Activated CD8-positive, alpha-beta memory T cell treated with anti-CD3 and anti-CD28 coated beads for 36 hours (primary cell): ENCODE measurements at regions not wholly inside any gene's neighbourhood (a gene's known extent, or its start where the extent isn't known, plus 50 kb on each side); places are given as distances from the start of the nearest gene placed in this dataset.
"Not testable (repeated sequence)": the region's sequence is repeated elsewhere in the genome, so short reads cannot be mapped to it uniquely, and the experiment has no call there.

Experiments used
- CTCF ChIA-PET: fragments of 350-600 bp; sonication (Branson Sonifier 250); formaldehyde crosslinking; loops from one replicate; lab custom pipeline; 2021; ENCODE audit warnings: antibody characterized with exemption; lab: Charles Lee
- POLR2A ChIA-PET: fragments of 350-600 bp; sonication (Branson Sonifier 250); formaldehyde crosslinking; loops from one replicate; lab custom pipeline; 2021; ENCODE audit warnings: antibody characterized with exemption; lab: Charles Lee

DNA sequence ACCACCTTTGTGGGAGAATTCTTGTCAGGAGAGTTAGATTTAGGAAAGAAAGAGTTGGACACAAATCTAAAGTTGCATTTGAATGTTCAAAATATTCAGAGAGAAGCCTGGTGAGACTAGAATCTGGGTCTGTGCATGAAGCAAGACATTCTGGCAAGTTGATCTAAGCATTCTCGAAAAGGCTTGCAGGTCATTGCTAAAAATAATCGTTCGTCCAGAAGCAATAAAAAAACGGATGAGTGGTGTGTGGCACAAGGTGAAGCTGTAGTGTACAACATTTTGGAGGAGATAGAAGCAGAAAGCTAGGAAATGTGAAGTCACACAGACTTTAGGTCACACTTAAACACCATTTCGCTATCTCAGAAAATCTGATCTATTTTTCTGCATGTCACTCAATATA lies 114.9 kb upstream of the IFNGR1 start:
- POLR2A ChIA-PET: no interaction called here
- CTCF ChIA-PET: no interaction called here

DNA sequence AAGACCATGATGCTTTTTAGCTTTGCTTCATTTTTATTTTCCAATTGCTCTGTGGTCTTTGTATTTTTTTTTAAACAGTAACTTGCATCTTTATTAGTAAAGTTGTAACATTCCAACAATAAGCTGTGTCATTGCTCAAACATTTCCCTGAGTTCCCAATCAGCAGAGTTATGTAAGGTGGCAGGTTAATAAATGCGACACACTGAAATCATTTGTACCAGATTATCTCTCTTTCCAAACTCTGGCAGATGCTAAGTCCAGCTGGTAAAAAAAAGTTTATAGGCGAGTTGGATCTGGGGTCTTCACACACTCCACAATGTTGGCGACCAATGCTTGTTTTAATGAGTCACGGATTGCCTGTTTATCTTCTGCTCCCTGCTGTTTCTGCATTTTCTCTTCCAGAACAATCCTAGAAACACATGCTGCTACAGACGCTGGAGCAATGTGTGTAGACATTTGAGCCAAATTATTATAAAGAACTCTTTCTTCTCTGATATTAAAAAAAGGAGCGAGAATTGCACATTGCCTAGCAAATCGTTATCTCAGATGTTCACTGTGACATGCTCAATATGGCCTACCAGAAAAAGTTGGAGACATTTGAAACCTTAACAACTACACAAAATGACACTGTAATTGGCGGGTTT lies 113.6 kb upstream of the IFNGR1 start:
- CTCF ChIA-PET: interaction anchor here (0.6 kb wide), 1 partner anchor 272 kb away, joined by 3 read pairs; no protein-coding TSS in a partner anchor
- POLR2A ChIA-PET: no interaction called here

DNA sequence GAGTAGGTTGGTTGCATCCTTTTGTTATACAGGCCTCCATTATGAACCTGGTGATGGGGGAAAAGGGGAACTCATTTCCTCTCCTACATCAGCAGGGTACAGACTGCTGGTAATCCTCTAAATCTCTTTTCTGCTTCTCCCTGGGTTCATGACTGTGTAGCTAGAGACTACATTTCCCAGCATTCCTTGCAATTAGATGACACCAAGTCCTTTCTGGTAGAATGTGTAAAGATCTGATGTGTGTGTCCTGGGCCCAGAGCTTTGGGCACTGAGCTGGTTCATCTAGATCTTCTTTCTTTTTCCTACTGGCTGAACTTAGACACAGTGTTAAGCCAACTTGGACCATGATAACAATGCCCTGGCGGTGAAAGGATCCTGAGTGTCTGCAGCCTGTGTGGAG lies 104.7 kb upstream of the IFNGR1 start:
- CTCF ChIA-PET: interaction anchor here (0.9 kb wide), 1 partner anchor 9 kb away, joined by 3 read pairs; no protein-coding TSS in a partner anchor
- POLR2A ChIA-PET: no interaction called here

DNA sequence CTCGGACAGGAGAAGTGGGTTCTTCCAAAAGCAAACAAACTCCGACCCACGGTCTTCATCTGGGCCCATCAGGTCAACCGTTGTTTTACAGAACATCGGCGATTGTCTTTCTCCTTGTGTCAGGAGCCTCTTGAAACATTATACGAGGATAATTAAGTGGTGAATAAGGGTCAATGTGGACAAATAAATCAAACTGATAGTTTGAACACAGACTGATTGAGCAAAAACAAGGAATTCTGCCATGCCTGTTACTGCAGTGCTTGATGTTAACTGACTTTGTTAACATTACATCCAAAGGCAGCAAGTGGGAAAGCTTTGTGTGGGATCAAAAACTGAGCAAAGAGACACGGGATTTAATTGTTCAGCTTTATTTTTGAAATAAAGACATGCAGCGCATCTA lies 101.1 kb upstream of the IFNGR1 start:
- CTCF ChIA-PET: no interaction called here
- POLR2A ChIA-PET: no interaction called here

DNA sequence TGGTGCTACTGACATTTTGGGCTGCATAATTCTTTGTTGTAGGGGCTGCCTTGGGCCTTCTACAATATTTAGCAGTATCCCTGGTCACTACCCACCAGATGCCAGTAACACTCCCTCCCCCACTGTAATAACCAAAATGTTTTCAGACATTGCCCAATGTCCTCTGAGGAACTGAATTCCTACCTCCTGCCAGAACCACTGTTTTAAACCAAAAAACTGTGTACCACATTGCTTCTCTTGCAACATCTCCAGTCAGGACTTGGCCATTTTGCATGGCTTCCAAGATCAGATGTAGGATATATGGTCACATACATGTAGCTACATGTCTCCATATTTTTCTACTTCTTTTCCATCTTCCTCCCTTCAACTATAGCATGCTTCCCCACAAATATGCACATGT lies 97.4 kb upstream of the IFNGR1 start:
- CTCF ChIA-PET: no interaction called here
- POLR2A ChIA-PET: no interaction called here

DNA sequence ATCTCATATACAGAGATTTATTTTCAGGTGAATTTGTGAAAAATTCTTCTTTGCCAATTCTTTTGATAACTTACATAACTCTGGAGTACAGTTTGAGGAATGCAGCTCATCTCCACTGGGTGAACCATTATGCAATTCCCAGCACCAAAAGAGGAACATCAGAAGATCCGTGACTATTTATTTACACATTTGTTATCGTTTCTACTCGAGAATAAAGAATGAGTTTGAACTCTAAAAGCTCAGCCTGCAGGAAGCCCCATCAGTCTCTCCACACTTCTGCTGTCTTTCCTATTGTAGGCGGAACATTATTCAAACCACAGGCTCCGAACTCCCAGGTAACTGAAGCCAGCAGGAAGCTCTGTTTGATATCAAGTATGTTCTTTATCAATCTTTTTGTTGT lies 95.9 kb upstream of the IFNGR1 start:
- POLR2A ChIA-PET: no interaction called here
- CTCF ChIA-PET: interaction anchor here (1.2 to 2.0 kb wide), 3 partner anchors 29 to 220 kb away, joined by 3 to 11 read pairs (median 3); no protein-coding TSS in a partner anchor

DNA sequence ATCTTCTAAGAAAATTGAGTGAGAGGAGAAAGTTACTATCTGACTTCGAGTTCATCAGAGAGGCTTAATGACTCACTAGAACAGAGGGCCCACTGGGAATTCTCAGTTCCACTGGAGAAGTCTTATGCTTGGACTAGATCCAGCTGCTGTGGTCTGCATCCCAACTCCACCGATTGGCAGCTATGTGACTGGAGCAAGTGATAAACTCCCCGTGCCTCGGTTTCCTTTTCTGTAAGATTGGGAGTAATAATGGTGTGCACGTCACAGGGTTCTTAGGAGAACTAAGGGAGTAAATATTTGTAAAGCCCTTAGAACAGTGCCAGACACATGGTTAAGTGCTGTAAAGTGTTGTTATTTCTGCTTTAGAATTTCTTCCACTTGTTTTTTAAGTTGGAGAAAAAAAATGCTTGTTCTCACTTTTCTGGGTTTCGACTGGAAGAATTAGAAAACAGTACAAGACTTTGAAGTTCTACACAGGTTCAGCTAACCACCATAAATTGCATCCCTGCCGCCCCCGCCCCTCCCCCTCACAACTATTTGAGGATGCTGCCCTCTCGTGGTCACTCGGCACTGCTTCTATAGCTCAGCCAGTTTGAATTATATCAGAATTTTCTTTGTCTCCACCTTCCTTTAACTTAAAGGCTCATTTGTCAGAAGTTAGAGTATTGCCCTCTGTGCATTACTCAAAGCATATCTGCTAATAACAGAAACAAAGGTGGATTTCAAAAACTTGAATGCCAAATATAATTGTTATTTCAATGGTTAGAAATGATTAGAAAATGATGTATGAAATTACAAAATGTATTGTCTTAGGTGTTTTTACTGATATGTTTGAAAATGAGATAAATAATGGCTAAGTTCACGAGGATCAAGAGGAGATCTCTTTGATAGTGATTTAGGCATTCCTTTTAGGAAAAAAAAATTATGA lies 95.0 kb upstream of the IFNGR1 start:
- CTCF ChIA-PET: interaction anchor here (0.6 to 2.0 kb wide), 15 partner anchors 9 to 327 kb away, joined by 3 to 11 read pairs (median 3); no protein-coding TSS in a partner anchor
- POLR2A ChIA-PET: interaction anchor here (0.6 kb wide), 1 partner anchor 40 kb away, joined by 4 read pairs; no protein-coding TSS in a partner anchor

DNA sequence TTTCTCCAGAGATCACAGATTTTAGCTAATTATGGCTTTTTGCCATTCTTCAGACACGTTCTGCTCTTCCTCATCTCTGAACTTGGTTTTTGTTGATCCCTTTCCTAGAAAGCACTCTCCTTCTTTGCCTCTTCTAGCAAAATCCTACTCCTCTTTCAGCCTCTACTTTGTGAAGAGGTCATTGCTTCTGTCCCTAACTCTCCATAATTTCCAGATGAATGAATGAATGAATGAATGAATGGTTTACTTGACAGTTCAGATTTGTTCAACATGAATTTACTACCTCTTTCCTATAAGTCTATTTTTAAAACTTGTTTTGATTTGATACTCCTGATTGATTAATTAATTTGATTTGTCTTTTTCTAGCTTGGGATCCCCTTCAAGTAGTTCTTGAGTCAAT lies 94.0 kb upstream of the IFNGR1 start:
- ChIA-PET CTCF (interaction anchor here (0.8 to 1.4 kb wide), 2 partner anchors 102 to 328 kb away, joined by 3 read pairs; no protein-coding TSS in a partner anchor), POLR2A (no interaction called here)

DNA sequence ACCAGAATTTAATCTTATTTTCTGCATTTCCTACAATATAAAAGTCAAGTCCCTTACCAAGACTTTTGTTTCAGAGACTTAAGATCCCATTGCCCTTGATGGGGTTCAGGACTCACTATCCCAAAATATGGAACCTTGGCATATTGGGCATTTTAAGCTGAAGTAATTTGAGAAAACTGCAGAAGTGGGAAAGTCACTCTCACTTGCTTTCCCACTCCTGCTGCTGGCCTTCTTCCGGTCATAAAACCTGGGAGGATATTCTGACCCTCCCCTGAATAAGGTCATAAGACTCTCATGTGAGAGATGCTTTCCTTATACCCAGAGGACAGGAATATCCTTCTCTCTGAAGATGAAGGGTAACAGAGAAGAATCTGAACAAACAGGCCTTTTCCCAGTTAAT lies 92.8 kb upstream of the IFNGR1 start:
- ChIA-PET POLR2A (no interaction called here), CTCF (no interaction called here)

DNA sequence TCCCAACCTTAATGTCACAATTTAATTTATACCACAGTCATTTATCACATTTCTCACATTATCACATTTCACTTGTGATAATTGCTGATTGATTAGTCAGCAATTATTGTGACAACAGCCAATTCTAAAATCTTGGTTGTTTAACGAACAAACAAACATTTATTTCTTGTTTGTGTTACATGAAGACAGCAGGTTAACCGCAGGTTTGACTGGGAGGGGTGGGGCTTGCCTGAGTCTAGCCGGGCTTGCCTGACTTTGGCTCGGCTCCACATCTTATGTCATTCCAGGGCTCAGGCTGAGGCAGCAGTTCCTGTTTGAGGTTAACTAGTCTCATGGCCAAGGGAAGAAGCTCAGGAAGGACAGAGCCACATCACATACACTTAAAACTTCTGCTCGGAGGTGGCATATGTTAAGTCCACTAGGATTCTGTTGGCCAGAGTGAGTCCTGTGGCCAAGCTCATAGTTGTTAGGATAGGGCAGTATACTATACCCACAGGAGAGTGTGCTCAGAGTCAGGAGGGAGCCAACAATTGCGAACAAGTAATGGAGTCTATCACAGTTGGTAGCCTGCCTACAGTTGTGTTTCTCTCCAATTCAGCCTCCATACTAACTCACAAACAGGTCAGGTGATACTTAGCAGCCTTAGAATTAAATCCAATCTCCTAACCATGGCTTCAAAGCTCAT lies 90.0 kb upstream of the IFNGR1 start:
- POLR2A ChIA-PET: no interaction called here

DNA sequence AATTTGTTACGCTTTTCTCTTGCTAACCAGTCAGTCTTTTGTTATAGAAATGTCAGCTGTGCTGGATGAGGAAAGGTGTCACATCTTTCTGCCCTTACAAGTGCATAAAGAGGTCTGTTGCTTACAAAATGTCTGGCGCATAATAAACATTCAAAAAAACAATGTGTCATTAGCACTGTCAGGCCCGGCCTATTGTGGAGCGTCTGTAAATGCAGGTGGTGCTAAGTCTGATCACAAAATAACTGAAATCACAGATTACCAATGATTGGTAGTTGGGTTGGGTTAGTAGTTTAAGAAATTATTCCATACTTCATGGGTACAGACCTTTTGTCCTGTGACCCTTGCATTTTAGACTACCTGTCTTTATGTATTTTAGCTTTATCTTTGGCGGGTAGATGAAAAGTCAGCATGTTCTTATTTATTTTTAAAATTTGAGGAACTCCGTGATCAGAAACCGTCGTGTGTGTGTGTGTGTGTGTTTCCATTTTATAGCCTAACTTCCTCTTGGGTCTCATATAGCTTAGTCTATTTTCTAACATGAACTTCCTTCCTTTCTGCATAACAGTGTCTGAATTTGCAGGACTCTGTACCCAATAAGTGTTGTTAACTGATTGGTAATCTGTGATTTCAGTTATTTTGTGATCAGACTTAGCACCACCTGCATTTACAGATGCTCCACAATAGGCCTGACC lies 88.1 kb upstream of the IFNGR1 start:
- ChIA-PET CTCF (interaction anchor here (0.6 kb wide), 1 partner anchor 119 kb away, joined by 3 read pairs; no protein-coding TSS in a partner anchor), POLR2A (no interaction called here)

More for the DNA sequence above, 90.0 kb upstream of the IFNGR1 start:
- CTCF ChIA-PET: no interaction called here

DNA sequence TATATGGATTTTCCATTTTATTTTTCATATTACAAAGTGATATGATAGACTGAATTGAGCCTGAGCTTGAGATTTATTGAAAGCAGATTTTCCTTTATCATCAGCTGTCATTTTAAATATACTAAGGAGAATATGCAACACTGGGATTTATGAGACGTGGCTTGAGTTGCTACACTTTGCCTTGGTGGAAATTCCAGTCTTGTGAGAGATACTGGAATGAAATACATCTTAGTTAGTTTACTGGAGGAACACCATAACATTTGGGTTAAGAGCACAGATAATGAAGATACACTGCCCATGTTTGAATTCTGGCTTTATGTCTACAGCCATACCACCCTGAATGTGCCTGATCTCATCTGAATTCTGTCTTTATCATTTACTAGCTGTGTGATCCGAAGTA lies 86.5 kb upstream of the IFNGR1 start:
- ChIA-PET CTCF (no interaction called here), POLR2A (no interaction called here)

DNA sequence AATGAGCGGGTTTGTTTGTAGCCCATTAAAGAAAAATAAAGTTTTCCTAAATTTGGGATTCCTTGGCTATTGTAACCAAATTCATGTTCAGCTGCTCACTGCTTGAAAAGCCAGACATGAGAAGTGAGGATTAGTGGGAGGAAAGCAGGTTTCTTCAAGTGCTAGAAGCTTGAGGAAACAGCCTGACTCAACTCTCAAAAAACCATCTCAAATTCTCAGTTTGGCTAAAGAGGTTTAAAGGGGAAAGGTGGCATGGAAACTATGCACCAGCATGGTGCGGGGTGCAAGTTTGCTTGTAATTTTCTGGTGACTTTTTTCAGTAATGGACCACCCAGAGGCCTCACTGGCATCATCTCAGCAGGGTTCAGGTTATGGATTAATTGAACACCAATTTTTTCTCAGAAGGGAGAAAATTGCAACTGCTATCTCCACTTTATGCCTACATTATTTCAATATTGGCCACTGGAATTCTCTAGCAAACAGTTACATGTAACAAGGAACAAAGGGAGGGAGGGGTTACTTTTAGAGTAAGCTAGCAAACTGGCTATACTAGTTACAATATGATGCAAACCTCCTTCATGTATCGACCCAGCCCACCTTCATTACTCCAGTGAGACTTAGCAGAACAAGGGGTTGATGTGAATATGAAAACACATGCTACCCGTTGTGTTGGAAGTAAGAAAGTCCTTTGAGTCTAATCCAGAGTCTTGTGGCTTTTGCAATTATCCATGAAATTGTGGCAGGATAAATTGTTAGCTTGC lies 85.0 kb upstream of the IFNGR1 start:
- CTCF ChIA-PET: no interaction called here
- POLR2A ChIA-PET: no interaction called here

DNA sequence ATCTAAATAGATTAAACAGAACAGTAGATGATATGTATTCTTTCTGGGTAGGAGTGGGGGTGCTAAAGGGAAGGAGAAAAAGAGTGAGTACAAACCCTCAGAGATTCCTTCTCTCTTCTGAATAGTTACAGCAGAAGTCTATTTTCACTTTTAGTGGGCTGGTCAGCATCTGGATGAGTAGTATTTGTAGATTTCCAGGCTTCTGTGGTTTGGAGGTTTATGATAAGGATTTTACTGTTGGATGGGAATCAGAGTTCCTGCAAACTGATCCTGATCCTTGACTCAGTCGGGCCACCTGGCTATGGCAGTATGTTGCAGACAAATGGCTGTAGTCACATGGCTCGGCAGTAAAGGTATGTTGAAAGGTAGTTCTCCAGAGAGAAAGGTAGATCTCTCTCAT lies 84.3 kb upstream of the IFNGR1 start:
- POLR2A ChIA-PET: no interaction called here

DNA sequence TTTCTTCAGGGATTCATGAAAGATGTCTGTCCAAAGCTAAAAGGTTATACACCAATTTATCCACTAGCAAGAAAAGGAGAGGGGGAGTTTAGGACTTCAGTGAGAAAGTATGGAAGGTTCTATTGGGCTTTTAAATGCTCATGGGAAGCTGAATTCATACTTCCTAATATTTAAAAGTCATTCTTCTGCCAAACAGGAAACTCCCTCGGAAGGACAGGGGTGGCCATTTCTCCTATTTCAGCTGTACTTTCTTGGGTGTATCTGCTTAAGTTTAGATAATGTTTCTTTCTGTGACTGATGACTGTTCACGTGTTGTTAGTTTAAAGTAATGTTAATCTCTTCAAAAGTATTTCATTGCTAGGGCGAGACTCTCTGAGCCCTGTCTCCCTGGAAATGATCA lies 80.5 kb upstream of the IFNGR1 start:
- POLR2A ChIA-PET: no interaction called here
- CTCF ChIA-PET: no interaction called here

More for the DNA sequence above, 84.3 kb upstream of the IFNGR1 start:
- CTCF ChIA-PET: no interaction called here

DNA sequence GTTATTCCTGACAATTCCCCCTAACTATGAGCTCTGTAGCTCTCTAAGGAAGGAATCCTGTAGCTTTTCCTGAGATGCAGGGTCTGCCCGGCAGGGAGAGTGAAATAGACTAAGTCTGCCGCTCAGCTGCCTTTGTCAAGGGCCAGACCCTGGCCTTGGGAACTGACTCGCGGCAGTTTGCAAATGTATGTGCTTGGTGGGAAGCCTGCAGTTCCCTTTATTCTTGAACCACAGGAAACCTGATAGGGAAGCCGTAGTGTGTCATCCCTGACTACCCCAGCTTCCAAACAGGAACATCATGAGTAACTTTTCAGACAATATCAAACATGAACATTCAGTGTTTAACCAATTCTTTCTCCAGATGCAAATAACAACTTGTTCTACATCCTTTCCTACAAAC lies 78.7 kb upstream of the IFNGR1 start:
- POLR2A ChIA-PET: no interaction called here

DNA sequence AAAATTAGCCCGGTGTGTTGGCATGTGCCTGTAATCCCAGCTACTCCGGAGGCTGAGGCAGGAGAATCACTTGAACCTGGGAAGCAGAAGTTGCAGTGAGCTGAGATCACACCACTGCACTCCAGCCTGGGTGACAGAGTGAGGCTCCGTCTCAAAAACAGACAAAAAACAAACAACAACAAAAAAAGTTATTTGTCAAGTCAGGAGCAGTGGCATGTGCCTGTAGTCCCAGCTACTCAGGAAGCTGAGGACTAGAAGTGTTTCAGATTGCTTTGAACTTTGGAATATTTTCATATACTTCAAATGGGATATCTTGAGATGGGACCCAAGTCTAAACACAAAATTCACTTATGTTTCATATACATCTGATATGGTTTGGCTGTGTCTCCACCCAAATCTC lies 73.1 kb upstream of the IFNGR1 start:
- CTCF ChIA-PET, POLR2A ChIA-PET: not testable (repeated sequence)

More for the DNA sequence above, 78.7 kb upstream of the IFNGR1 start:
- CTCF ChIA-PET: no interaction called here

DNA sequence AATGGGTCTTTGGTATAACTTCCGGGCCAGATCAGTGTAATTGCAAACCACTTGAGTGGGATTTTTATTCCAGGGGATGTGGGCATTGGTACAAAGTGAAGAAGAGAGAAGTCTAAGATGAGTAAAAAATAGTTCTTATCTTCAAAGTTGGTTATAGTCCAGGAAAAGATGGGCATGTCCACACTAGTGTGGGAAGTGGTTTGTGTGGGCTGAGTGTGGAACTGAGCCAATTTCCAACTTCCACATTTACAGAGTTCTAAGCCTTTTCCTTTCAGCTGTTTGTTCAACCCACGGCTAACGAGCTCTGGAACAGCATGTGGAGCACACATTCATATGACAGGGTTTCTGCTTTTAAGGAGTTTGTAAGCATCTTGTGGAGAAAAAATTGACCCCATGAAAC lies 72.3 kb upstream of the IFNGR1 start:
- POLR2A ChIA-PET: no interaction called here
- CTCF ChIA-PET: no interaction called here
